ENCODE measurements at regions not wholly inside any gene's neighbourhood (a gene's known extent, or its start where the extent isn't known, plus 50 kb on each side); places are given as distances from the start of the nearest gene placed in this dataset.

GRCh38 chr10:127826154-127826725 lies 66.5 kb downstream of the CLRN3 start:
- no peak for TF ChIP-seq CTCF (IDR thresholded peaks at IDR 0.05; ENCODE audit: low read depth, low read length)
- TF ChIP-seq EZH2phosphoT487 (IDR thresholded peaks at IDR 0.05; ENCODE audit: low read depth), result no peak

Measured in OCI-LY3 (cell line).